ENCODE measurements at regions not wholly inside any gene's neighbourhood (a gene's known extent, or its start where the extent isn't known, plus 50 kb on each side); places are given as distances from the start of the nearest gene placed in this dataset.

DNA sequence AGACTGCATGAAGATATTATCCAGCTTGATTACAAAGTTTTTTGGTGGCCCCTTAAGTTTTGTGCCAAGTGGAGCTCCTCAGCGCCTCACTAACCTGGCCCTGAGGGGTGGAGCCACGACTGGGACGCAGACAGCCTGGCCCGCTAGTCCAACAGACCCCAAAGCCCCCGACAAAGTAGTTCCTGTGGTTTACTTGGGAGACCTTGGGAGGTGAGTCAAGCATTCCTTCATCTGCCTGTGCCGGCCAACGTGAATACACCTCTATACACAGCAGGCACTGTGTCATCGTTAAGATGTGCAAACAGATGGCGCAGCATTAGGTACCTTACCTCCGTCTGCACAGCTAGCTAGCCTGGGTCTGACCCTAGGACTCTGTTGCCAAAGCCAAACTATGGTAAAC lies 55.0 kb upstream of the LAMA1 start:
- H3K9me3 ChIP-seq (ENCODE audit: control insufficient read depth, insufficient read depth, low read length), result no peaks in the 10 kb centered on the region; the same call in 1 of the 2 replicates
- no peaks in the 10 kb centered on the region for H3F3A ChIP-seq (ENCODE audit: control insufficient read depth, insufficient read depth)
- no peaks in the 10 kb centered on the region for H3K36me3 ChIP-seq (ENCODE audit: control insufficient read depth, low read length)
- no peak overlapping the region for H3K4me2 ChIP-seq (ENCODE audit: low read length)
- H3K79me2 ChIP-seq (ENCODE audit: control insufficient read depth, low read length), result no peaks in the 10 kb centered on the region
- H3K9me2 ChIP-seq (replicated peaks; ENCODE audit: control insufficient read depth, low read length), result no peaks in the 10 kb centered on the region
- H4K20me1 ChIP-seq (ENCODE audit: control insufficient read depth, insufficient read depth, low read depth, low read length), result no peaks in the 10 kb centered on the region
- H3K27me3 ChIP-seq (ENCODE audit: control insufficient read depth, low read length), result no peaks in the 10 kb centered on the region
- TF ChIP-seq, protein P1, sequence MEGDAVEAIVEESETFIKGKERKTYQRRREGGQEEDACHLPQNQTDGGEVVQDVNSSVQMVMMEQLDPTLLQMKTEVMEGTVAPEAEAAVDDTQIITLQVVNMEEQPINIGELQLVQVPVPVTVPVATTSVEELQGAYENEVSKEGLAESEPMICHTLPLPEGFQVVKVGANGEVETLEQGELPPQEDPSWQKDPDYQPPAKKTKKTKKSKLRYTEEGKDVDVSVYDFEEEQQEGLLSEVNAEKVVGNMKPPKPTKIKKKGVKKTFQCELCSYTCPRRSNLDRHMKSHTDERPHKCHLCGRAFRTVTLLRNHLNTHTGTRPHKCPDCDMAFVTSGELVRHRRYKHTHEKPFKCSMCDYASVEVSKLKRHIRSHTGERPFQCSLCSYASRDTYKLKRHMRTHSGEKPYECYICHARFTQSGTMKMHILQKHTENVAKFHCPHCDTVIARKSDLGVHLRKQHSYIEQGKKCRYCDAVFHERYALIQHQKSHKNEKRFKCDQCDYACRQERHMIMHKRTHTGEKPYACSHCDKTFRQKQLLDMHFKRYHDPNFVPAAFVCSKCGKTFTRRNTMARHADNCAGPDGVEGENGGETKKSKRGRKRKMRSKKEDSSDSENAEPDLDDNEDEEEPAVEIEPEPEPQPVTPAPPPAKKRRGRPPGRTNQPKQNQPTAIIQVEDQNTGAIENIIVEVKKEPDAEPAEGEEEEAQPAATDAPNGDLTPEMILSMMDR (IDR thresholded peaks at IDR 0.05; ENCODE audit: low read depth, low read length, poor library complexity, severe bottlenecking), result no peak
- TF ChIP-seq EZH2phosphoT487 (IDR thresholded peaks at IDR 0.05; ENCODE audit: borderline replicate concordance, low read length), result no peak
- H3K4me3 ChIP-seq (ENCODE audit: low read length), result no peak overlapping the region
- H3K27ac ChIP-seq (ENCODE audit: low read depth, low read length), result no peak overlapping the region
- no peaks in the 10 kb centered on the region for H3K4me1 ChIP-seq (ENCODE audit: control insufficient read depth, low read length)

- no peak overlapping the region for H3K27ac ChIP-seq (ENCODE audit: low read depth, low read length)
- no peaks in the 10 kb centered on the region for H3K36me3 ChIP-seq (ENCODE audit: control insufficient read depth, low read length)
- H3K27me3 ChIP-seq (ENCODE audit: control insufficient read depth, low read length), result no peaks in the 10 kb centered on the region
- H4K20me1 ChIP-seq (ENCODE audit: control insufficient read depth, insufficient read depth, low read depth, low read length), result no peaks in the 10 kb centered on the region
- H3K9me3 ChIP-seq (ENCODE audit: control insufficient read depth, insufficient read depth, low read length), result no peaks in the 10 kb centered on the region; the same call in 1 of the 2 replicates
- H3K79me2 ChIP-seq (ENCODE audit: control insufficient read depth, low read length), result no peaks in the 10 kb centered on the region
- H3F3A ChIP-seq (ENCODE audit: control insufficient read depth, insufficient read depth), result no peaks in the 10 kb centered on the region
- no peak overlapping the region for H3K4me3 ChIP-seq (ENCODE audit: low read length)
- H3K4me1 ChIP-seq (ENCODE audit: control insufficient read depth, low read length), result no peaks in the 10 kb centered on the region
- H3K9me2 ChIP-seq (replicated peaks; ENCODE audit: control insufficient read depth, low read length), result no peaks in the 10 kb centered on the region
- no peak overlapping the region for H3K4me2 ChIP-seq (ENCODE audit: low read length)
- TF ChIP-seq, protein P1 (IDR thresholded peaks at IDR 0.05; ENCODE audit: low read depth, low read length, poor library complexity, severe bottlenecking), result no peak
- TF ChIP-seq EZH2phosphoT487 (IDR thresholded peaks at IDR 0.05; ENCODE audit: borderline replicate concordance, low read length), result no peak
Measured at GRCh38 chr18:7170292-7170691, 52.7 kb upstream of the LAMA1 start.

- H4K20me1 ChIP-seq (ENCODE audit: control insufficient read depth, insufficient read depth, low read depth, low read length), result no peaks in the 10 kb centered on the region
- H3K27me3 ChIP-seq (ENCODE audit: control insufficient read depth, low read length), result no peaks in the 10 kb centered on the region
- no peaks in the 10 kb centered on the region for H3K36me3 ChIP-seq (ENCODE audit: control insufficient read depth, low read length)
Measured at GRCh38 chr18:7169601-7170000, 52.0 kb upstream of the LAMA1 start.

DNA sequence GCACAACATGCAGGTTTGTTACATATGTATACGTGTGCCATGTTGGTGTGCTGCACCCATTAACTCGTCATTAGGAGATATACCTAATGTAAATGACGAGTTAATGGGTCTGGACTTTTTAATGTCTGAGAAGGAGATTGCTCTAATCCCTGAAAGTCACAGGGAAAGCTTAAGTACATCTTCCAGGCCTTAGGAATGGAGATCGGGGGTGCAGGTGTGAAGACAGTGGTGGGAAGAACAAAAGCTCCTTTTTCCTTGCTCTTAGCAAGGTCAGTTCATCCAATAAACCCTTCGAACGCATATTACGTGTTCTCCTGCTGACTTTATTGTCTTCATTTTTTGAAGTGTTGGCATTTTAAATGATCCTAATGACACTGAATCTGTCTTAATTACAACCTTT lies 50.8 kb upstream of the LAMA1 start:
- Histone ChIP-seq H3K79me2 (ENCODE audit: control insufficient read depth, low read length) (no peaks in the 10 kb centered on the region), H3K4me2 (ENCODE audit: low read length) (no peak overlapping the region), H3K4me3 (ENCODE audit: low read length) (no peak overlapping the region), H4K20me1 (ENCODE audit: control insufficient read depth, insufficient read depth, low read depth, low read length) (no peaks in the 10 kb centered on the region), H3K27ac (ENCODE audit: low read depth, low read length) (no peak overlapping the region), H3K9me2 (replicated peaks; ENCODE audit: control insufficient read depth, low read length) (no peaks in the 10 kb centered on the region), H3K4me1 (ENCODE audit: control insufficient read depth, low read length) (no peaks in the 10 kb centered on the region), H3K36me3 (ENCODE audit: control insufficient read depth, low read length) (no peaks in the 10 kb centered on the region), H3K9me3 (ENCODE audit: control insufficient read depth, insufficient read depth, low read length) (no peaks in the 10 kb centered on the region; the same call in 1 of the 2 replicates), H3F3A (ENCODE audit: control insufficient read depth, insufficient read depth) (no peaks in the 10 kb centered on the region), H3K27me3 (ENCODE audit: control insufficient read depth, low read length) (no peaks in the 10 kb centered on the region)
- TF ChIP-seq, protein P1 (IDR thresholded peaks at IDR 0.05; ENCODE audit: low read depth, low read length, poor library complexity, severe bottlenecking), result no peak
- TF ChIP-seq EZH2phosphoT487 (IDR thresholded peaks at IDR 0.05; ENCODE audit: borderline replicate concordance, low read length), result no peak

More at GRCh38 chr18:7169601-7170000, 52.0 kb upstream of the LAMA1 start:
- no peak for TF ChIP-seq EZH2phosphoT487 (IDR thresholded peaks at IDR 0.05; ENCODE audit: borderline replicate concordance, low read length)
- no peak overlapping the region for H3K4me3 ChIP-seq (ENCODE audit: low read length)
- no peaks in the 10 kb centered on the region for H3F3A ChIP-seq (ENCODE audit: control insufficient read depth, insufficient read depth)
- H3K4me1 ChIP-seq (ENCODE audit: control insufficient read depth, low read length), result no peaks in the 10 kb centered on the region
- H3K27ac ChIP-seq (ENCODE audit: low read depth, low read length), result no peak overlapping the region
- H3K4me2 ChIP-seq (ENCODE audit: low read length), result no peak overlapping the region
- H3K9me3 ChIP-seq (ENCODE audit: control insufficient read depth, insufficient read depth, low read length), result no peaks in the 10 kb centered on the region; the same call in 1 of the 2 replicates
- H3K9me2 ChIP-seq (replicated peaks; ENCODE audit: control insufficient read depth, low read length), result no peaks in the 10 kb centered on the region
- H3K79me2 ChIP-seq (ENCODE audit: control insufficient read depth, low read length), result no peaks in the 10 kb centered on the region
